AML-193 (cell line): ENCODE measurements at regions not wholly inside any gene's neighbourhood (a gene's known extent, or its start where the extent isn't known, plus 50 kb on each side); places are given as distances from the start of the nearest gene placed in this dataset.

Source experiments
- DNase-seq, 2 experiments: peaks; one replicate each; lab custom pipeline; 2025; lab: John Stamatoyannopoulos, UW

DNA sequence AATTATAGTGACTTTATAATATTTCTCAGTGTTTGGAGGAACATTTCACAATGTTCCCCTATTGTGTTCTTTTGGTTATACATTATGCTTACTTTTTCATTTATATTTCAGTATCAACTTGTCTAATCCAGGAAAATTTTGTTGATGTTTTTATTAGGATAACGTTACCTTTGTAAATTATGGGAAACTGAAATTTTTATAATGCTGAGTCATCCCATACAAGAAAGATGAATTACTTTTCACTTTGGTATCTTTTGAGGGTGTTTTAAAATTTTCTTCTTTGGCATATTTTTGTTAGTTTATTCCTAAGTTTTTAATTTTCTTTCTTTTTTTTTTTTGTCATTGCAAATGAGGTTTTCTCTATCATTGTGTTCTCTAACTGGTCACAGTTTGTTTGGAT lies 542.7 kb downstream of the SLC16A7 start:
- DNase-seq = no peak

DNA sequence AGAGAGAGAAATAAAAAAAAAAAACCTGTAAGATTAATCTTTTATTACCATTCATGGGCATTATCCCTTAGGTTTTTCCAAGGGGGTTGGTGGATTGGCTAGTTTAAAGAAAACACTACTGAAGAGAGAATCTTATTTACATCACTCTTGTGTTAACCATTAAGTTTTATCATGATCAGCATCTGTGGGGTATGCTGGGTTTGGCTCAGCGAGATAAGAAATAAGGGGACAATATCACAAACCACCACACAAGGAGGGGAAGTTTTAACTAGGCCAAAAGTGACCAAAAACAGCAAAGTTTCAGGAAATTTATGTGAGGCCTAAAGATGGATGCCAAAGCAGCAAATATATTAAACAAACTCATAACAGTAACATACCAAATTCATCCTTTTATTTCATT lies 548.6 kb downstream of the SLC16A7 start:
- no peak for DNase-seq

DNA sequence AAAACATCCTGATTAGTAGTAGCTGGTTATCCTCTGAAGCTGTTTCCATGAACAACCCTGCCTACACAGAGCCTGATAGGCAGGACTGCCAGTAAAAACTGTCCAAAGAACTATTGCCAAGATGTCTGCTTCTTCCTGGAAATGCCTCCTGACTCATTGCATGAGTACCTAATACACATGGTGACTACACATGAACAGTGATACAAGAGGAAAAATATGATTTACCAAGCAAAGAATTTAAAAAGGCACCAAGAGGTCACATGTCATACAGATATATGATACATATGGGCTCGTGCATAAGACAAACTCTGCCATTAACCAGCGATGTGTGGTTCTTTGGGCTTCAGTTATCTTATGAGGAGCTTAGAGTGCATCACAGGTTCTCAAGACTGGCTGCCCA lies 552.3 kb downstream of the SLC16A7 start:
- no peak for DNase-seq

DNA sequence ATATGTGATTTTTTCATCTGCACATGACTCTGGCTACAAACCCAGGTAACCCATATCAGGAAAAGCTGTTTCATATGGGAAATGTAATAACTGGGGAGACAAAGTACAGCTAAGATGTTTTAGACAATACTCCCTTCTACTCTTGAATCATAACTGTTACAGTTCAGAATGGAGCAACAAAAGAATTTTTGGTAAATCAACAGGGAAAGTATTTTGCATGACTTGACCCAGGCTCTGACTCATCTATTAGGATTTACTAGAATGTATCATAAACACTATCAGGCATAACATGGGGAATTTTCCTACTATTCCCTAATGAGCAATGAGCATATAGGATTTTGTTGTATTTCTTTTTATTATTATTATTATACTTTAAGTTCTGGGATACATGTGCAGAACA lies 553.0 kb downstream of the SLC16A7 start:
- no peak for DNase-seq

DNA sequence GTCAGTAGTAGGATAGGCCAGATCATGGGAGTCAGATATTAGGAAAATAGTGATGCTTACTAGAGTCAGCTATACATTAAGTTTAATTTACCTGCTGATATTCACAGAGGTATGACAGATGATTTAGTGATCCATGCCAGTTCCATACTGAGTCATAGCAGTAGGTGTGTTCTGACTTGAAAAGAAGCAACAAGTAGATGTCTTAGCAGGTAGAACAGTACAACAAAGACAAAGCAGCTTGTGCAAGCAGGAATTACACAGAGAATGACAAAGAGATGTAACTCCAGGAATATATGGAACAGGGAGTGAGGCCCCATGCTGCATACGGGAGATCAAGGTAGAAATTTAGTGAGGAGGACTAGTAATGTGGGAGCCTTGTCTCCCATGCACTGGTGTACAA lies 556.9 kb downstream of the SLC16A7 start:
- DNase-seq = no peak

DNA sequence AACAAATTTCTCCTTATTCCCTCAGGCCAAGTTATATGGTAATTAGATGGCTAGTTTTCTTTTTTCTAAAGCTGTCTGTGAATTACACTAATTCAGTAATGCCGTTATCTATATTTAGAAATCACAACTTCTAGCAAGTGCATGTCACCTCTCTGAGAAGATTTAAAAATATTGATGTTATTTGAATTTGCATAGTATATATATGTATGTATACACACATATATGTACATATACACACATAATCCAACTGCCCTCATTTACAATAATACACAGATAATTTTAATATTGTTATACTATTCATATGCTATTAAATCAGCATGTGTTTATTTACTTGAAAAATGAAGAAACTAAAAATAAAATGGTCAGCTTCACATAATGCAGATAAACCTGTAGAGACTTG lies 563.9 kb downstream of the SLC16A7 start:
- DNase-seq = no peak

DNA sequence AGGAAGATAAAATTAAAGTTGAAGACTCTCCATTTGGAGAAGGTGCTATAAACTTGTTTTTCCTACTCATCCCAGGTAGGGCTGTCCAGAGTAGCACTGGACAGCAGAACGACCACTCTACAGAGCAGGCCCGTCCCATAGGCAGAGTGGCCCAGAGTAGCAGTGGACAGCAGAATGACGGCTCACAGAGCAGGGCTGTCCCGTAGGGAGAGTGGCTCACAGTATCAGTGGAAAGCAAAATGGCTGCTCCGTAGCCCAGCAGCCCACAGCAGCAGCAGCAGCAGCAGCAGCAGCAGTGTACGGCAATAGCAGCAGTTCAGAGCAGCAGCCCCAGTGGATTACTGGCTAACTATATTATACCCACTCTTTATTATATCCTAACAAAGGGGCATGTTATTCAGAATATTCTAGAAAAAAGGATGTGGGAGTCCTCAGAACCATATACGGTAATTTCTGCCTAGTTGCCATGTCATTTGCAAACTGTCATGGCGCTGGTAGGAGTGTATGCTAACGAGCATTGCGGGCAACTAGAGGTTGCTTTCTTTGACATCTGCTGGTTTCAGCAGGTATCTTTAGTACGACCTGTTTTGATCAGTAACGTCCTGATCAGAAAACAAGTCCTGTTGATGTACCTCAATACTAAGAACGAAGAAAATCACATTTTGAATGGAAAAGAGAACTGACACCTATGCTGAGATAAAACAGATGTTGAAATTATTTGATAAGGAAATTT lies 567.3 kb downstream of the SLC16A7 start:
- DNase-seq = no peak

DNA sequence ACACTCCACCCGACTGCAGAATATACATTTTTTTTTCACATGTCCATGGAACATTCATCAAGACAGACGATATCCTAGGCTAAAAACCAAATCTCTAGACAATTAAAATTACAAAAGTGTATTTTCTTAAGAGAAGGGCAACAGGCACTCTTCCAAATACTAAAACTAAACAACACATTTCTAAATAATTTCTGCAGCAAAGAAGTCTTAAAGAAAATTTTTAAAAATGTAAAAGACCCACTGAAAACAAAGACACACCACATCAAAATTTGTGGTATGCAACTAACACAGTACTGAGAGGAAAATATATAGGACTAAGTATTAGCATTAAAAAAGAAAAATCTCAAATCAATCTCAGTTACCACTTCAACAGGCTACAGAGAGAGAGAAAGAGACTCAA lies 570.0 kb downstream of the SLC16A7 start:
- DNase-seq = no peak

DNA sequence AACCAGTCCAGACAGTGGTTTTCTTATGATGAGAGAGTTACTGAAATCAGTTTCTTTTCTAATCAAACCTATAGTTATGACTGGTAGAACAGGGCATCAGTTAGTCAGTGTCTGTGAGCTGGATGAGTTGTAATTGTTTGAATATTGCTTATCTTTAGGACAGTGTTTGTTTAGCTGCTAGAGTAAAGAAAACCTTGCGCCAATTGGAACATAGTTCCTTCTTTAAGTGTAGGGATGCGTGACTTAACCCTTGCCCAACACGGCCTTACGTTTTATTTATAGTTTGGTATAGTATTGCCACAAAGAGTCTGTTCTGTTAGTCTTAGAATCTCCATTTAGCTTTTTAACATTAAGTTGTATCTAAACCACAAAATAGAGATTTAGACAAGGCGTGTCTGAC lies 572.6 kb downstream of the SLC16A7 start:
- no peak for DNase-seq

DNA sequence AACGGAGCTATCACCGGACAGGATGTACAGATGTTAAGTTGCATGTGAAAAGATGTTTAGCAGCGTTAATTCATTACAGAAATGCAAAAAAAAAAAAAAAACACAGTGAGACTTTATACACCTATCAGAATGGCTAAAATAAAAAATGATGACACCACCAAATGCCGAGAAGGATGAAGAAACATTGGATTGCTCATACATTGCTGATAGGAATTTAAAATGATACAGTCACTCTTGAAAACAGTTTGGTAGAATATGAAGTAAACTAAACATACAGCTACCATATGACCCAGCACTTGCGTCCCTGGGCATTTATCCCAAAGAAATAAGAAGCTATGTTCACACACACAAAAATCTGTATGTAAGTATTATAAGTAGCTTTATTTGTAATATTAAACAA lies 574.1 kb downstream of the SLC16A7 start:
- no peak for DNase-seq

DNA sequence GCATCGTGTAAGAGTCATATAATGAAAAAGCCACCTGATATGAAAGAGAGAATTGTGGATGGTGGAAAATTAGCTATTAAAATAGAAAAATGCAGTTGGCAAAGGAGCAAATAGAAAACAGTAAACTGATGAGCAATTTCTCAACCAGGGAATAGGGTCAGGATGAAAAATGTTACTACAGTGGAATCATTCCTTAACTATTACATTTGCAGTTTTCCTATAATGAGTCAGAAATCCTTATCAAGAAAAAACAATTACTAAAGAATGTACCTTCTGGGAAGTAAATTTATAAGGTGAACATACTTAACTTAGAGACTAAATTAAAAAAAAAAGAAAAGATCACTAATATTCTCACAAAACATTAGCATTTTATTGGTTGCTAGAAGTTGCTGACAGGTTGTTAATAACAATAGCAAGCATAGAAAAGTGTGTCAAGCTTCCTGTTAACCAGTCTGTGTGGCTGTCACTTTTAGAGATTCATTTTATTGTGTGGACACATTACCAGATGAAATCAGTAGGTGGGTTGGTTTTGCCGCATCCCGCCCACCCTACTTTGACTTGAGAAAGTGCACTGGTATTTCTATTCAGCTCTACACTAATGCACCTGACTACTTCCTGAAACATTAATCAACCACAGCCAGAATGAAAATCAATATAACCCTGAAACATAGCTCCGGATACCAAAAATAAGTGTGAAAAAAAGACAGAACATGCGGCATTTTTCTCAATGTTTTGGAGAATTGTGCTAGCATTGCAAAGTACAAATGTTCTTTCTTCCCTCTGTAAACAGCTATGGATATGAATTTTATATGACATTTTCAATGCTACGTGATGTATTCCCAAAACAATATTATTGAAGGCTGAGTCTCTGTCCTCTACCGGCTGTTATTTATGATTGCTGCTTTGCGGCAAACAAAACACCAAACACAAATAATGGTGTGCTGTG lies 576.7 kb downstream of the SLC16A7 start:
- DNase-seq = no peak

DNA sequence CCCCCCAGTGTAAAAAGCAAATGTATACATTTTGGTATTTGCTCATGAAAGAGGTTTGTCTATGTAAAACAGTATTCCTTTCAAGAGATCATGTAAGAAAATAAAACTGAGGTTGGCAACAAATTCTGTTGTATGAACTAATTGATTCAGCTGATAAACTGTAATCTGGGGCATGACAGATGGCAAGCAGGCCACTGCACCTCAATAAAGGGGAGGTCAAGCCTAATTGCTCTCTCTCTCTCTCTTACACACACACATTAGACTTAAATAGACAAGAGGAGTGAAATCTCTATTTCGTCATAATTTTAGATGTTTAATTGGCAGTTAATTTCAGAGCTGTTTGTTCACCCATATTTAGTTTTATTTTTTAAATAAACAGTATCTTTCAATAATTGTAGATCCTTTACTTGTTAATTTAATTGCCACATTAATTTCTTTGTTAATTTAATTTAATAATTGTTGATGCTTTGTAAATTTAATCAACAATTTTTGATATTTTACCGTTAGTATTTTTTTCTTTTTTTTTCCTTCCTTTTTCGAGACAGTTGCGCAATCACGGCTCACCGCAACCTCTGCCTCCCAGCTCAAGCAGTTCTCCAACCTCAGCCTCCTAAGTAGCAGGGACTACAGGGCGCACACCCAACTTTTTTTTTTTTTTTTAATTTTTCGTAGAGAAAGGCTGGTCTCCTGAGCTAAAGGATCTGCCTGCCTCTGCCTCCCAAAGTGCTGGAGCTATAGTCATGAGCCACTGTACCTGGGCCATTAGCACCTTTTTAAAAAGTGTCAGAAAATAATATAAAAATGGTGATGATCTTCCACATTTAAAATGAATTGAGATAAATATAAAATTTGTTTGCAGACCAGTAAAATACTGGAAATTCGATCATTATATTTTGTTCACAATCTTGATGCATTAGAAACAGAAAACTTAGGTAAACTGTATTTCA lies 577.7 kb downstream of the SLC16A7 start:
- no peak for DNase-seq

DNA sequence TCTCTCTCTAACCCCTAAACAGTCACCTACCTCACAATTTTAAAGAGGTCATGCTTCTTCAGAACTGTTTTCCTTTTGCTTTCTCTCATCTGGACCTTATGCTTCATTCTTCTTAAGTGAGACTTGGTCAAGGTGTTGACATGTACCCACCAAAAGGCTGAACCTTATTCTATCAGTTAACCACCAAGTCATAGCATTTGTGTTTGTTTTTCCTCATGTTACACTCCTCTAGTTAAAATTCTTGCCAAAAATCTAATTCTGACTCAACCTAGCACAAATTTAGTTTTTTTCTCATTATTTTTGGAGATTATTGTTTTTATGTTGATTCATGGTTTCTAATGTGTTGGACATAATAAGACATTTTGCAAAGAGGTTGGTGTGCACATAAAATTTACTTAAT lies 578.6 kb downstream of the SLC16A7 start:
- DNase-seq = no peak

DNA sequence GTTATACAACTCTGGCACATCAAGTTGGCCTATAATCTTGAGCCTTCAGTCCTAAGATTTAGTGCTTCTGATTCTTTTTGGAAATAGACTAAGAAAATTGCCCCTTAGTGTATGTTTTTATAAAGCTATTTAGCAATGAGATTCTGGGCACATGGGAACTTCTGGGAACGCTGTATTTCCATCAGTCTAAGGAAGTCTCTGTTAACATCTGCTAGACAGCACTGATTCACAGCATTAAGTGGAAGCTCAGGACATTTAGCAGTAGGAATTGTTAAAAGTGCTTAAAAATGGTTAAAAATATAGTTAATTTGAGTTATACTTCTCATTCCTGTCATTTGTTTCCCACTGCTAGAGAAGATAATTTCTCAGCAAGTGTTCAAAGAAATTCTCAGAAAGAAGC lies 579.1 kb downstream of the SLC16A7 start:
- no peak for DNase-seq

DNA sequence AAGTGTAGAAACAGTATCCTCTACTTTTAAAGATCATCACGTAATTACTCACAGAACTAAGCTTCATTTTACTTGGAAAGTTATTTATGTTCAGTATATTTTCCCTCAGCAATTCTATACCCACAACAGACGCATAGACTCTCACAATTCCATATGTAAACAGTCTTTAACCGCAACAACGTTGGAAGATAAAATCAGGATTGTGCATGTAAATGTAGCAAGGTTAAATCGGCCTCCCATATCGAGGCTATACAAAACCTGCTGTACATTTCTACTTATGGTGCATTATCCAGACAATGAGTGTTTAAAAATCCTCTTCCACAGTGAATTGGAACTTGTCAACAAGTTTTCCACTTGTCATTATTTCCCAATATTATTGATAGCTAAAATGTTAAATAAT lies 581.1 kb downstream of the SLC16A7 start:
- no peak for DNase-seq

DNA sequence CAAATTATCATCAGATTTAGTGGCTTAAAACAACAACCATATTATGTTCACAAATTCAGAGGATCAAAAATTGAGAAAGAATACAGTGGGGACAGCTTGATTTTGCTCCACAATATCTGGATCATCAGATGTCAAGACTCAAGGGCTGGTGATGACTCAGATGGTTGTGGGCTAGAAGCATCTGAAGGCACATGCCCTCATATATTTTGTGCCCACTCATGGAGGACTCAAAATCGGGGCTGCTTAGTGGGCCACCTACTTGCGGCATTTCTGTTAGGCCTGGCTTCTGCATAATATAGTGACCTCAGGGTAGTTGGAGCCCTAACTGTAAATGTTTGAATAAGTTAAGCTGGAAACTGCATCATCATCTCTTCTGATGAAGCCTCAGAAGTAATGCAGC lies 584.5 kb downstream of the SLC16A7 start:
- no peak for DNase-seq

DNA sequence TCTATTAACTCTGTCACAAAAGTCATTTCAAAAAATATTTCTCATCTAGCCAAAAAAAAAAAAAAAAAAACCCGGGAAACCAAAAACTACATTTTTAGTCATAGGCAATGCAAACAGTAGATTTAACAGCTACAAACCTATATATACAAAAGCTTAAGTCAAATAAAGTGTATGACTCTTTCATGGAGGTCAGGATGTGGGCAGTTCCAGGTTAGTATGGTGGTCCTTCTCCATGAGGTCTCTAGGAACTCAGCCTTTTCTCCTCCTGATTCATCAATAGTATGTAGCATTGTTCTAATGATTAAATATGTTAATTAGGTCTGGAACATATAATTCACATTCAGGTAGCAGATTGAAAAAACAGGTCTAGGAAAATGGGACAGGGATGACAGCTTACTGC lies 586.5 kb downstream of the SLC16A7 start:
- no peak for DNase-seq

DNA sequence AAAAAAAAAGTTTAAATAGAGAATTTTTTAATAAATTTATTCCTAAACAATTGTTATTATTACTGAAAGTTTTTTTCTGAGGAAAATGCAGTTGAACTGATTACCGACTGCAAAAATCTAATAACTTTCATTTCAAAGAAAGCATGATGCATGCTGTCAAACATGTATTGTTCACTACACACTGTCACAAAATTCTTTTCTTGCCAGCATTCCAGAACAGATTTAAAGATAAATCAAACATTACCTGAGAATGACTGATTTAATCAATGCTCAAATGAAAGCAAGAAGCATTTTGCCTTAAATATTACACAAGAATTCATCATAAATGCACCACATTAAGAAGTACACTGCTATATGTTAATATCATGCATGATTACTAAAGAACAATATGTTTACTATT lies 588.3 kb downstream of the SLC16A7 start:
- DNase-seq = no peak

DNA sequence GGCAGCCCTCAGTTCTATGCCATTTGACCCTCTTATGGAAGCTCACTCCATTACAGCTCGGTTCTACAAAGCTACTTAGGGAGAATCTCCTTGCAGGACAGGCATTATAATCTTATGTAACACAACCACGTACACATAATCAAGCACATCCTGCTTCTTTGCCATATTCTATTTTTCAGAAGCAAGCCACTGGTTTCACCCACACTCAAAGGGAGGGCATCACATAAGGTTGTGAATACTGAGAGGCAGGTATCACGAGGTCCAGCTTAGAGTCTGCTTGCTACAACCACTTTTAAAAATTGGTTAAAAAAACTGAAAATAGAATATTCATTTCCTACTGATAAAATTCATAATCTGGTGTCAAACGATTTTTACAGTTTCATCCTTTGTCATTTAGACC lies 589.2 kb downstream of the SLC16A7 start:
- no peak for DNase-seq

DNA sequence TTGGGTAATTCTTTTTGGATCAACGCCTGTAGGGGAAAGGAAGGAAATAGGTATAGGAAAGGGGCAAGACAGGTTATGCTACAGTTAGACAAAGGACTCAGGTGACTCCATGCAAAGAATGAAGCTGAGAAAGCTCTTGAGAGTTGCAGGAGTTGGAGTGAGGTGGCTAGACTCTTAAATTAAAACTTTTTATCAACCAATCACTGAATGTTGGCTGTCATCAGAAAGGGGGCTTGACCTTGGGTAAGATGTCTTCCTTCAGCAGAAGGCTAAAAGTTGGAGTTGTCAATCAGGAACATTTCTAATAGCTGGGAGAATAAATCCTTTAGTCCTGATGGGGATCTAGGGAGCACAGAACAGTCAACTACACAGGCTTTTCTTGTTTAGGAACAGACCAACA lies 595.4 kb downstream of the SLC16A7 start:
- no peak for DNase-seq

DNA sequence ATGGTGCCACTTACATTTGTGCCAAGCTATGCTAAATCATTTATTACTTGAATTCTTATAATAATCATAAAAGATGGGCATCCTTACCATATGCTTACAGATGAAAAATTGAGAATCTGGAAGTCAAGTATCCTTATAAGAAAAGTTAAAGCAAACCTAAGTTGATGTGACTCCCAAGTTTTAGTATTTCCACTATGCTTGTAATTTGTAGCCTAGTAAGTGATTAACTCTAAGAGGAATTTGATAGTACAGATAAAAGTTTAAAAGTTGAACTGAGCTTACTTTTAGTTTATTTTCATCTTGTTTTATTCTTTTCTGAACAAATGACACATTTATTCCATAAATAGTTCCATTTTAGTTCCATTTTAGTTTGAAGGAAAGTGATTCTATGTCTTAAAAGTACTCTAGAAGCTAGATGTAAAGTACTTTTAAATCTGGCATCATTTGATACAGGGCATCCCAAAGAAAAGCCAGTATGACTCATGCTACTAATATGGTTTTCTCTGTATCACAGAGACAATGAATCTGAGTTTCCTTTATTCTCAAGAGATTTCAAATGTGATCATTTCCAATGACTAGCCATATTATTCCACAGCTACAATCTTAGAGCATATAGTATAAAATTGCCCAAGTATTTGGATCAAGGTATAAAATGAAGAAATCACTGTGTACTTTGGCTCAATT lies 596.0 kb downstream of the SLC16A7 start:
- no peak for DNase-seq

DNA sequence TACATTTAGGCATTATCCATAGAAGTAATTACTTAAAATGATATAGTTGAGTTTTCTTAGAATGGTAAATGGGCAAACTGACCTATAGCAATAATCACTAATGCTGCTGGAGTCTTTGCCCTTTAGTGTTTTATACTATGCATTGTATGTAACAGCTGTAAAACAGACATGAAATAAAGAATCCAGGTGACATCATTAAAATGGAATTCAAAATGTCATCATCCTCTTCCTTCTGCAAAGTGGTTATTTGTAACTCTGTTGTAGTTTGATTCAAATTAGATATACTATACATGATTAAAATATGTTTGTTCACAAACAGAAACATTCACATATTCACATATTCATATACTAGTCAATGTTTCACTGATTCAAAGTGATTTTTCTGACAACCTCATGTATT lies 598.8 kb downstream of the SLC16A7 start:
- no peak for DNase-seq
